Mesenchymal stem cell (in vitro differentiated cells and primary cell): ENCODE measurements at regions not wholly inside any gene's neighbourhood (a gene's known extent, or its start where the extent isn't known, plus 50 kb on each side); places are given as distances from the start of the nearest gene placed in this dataset.

Experiments used
- DNase-seq: peaks from one replicate; pipeline ENCODE4 v3.0.0-alpha.2; 2013
- H2AFZ ChIP-seq: one replicate; pipeline ENCODE4 v1.6.1; 2013; ENCODE audit warnings: low read depth, mild to moderate bottlenecking, control low read depth, inconsistent platforms, low read length, moderate library complexity
- H2AK5ac ChIP-seq: 2 replicates; pipeline ENCODE4 v1.6.1; 2013; ENCODE audit warnings: low read length, moderate library complexity, mild to moderate bottlenecking, inconsistent platforms; ENCODE audit not compliant: severe bottlenecking
- H2BK120ac ChIP-seq: one replicate; pipeline ENCODE4 v1.6.1; 2013; ENCODE audit warnings: low read depth, mild to moderate bottlenecking, inconsistent platforms, low read length, moderate library complexity
- H2BK12ac ChIP-seq, 2 experiments: one replicate each; pipeline ENCODE4 v1.6.1; 2013; ENCODE audit warnings: inconsistent platforms in 2 of 2, low read length in 2 of 2, mild to moderate bottlenecking in 2 of 2, moderate library complexity in 2 of 2, control low read depth in 1 of 2
- H2BK15ac ChIP-seq: one replicate; pipeline ENCODE4 v1.6.1; 2013; ENCODE audit warnings: mild to moderate bottlenecking, low read depth, inconsistent platforms; ENCODE audit not compliant: poor library complexity, severe bottlenecking
- H2BK5ac ChIP-seq: 2 replicates; pipeline ENCODE4 v1.6.1; 2013; ENCODE audit warnings: low read depth, mild to moderate bottlenecking, low read length, control low read depth, inconsistent platforms; ENCODE audit not compliant: poor library complexity, severe bottlenecking
- H3K14ac ChIP-seq, 2 experiments: one replicate each; pipeline ENCODE4 v1.6.1; 2013; ENCODE audit warnings: inconsistent platforms in 2 of 2, low read length in 2 of 2, control low read depth in 1 of 2, mild to moderate bottlenecking in 1 of 2, moderate library complexity in 1 of 2
- H3K18ac ChIP-seq, 2 experiments: one replicate each; pipeline ENCODE4 v1.6.1; 2013; ENCODE audit warnings: inconsistent platforms in 2 of 2, low read length in 2 of 2, control low read depth in 1 of 2, low read depth in 1 of 2, mild to moderate bottlenecking in 1 of 2
- H3K23ac ChIP-seq, 2 experiments: one replicate each; pipeline ENCODE4 v1.6.1; 2013; ENCODE audit warnings: inconsistent platforms in 2 of 2, low read length in 2 of 2, mild to moderate bottlenecking in 2 of 2, moderate library complexity in 2 of 2, control low read depth in 1 of 2
- H3K27ac ChIP-seq: 2 replicates; pipeline ENCODE4 v1.5.1; 2013; ENCODE audit warnings: mild to moderate bottlenecking, moderate library complexity, low read length, control low read depth, inconsistent platforms; ENCODE audit not compliant: poor library complexity, severe bottlenecking
- H3K27me3 ChIP-seq, 2 experiments: 2 replicates each; pipeline versions ENCODE4 v1.6.1 to v1.7.0; 2013; ENCODE audit warnings: low read length in 2 of 2, mild to moderate bottlenecking in 2 of 2, moderate library complexity in 2 of 2, control low read depth in 1 of 2, inconsistent platforms in 1 of 2; ENCODE audit not compliant: control insufficient read depth in 1 of 2, insufficient read depth in 1 of 2
- H3K36me3 ChIP-seq, 2 experiments: 2 replicates each; pipeline versions ENCODE4 v1.6.1 to v1.7.0; 2013; ENCODE audit warnings: low read length in 2 of 2, control low read depth in 1 of 2, inconsistent platforms in 1 of 2, low read depth in 1 of 2, mild to moderate bottlenecking in 1 of 2; ENCODE audit not compliant: insufficient read depth in 2 of 2, control insufficient read depth in 1 of 2
- H3K4ac ChIP-seq, 2 experiments: one replicate each; pipeline ENCODE4 v1.6.1; 2013; ENCODE audit warnings: inconsistent platforms in 2 of 2, low read length in 2 of 2, mild to moderate bottlenecking in 2 of 2, moderate library complexity in 2 of 2, control low read depth in 1 of 2, low read depth in 1 of 2
- H3K4me1 ChIP-seq: 2 replicates; pipeline ENCODE4 v1.6.1; 2013; ENCODE audit warnings: low read depth, low read length, control low read depth; ENCODE audit not compliant: control insufficient read depth, insufficient read depth
- H3K4me2 ChIP-seq: 2 replicates; pipeline ENCODE4 v1.6.1; 2013; ENCODE audit warnings: low read length, mild to moderate bottlenecking, inconsistent platforms; ENCODE audit not compliant: poor library complexity, severe bottlenecking
- H3K4me3 ChIP-seq, 2 experiments: 2 replicates each; pipeline versions ENCODE4 v1.5.1 to v1.7.0; 2013; ENCODE audit warnings: low read length in 2 of 2, mild to moderate bottlenecking in 2 of 2, control low read depth in 1 of 2, low read depth in 1 of 2; ENCODE audit not compliant: insufficient read depth in 1 of 2
- H3K79me1 ChIP-seq: replicated peaks from 2 replicates; pipeline ENCODE4 v1.6.1; 2013; ENCODE audit warnings: mild to moderate bottlenecking, control low read depth, low read length, inconsistent platforms; ENCODE audit not compliant: poor library complexity, severe bottlenecking
- H3K9ac ChIP-seq: 2 replicates; pipeline ENCODE4 v1.7.0; 2013; ENCODE audit warnings: mild to moderate bottlenecking, low read length, moderate library complexity
- H3K9me3 ChIP-seq: 2 replicates; pipeline ENCODE4 v1.7.0; 2013; ENCODE audit warnings: mild to moderate bottlenecking, low read length; ENCODE audit not compliant: control insufficient read depth
- H4K8ac ChIP-seq: one replicate; pipeline ENCODE4 v1.6.1; 2013; ENCODE audit warnings: inconsistent platforms, mild to moderate bottlenecking, low read length, moderate library complexity
- H4K91ac ChIP-seq: one replicate; pipeline ENCODE4 v1.6.1; 2013; ENCODE audit warnings: mild to moderate bottlenecking, low read length, inconsistent platforms
- WGBS: methylation state at CpG from one replicate; pipeline ENCODE4 v1.1.7; 2013; ENCODE audit warnings: mixed read lengths; 5-methylcytosine and 5-hydroxymethylcytosine counted together

- Histone ChIP-seq H3K79me1 (no peaks in the 10 kb centered on the region), H2AK5ac (no peak overlapping the region), H4K91ac (no peak overlapping the region), H3K4me3 (no peak overlapping the region), H3K4ac (no peak overlapping the region), H2BK12ac (no peak overlapping the region), H3K9me3 (no peaks in the 10 kb centered on the region), H3K36me3 (no peaks in the 10 kb centered on the region), H3K27ac (no peak overlapping the region), H4K8ac (no peak overlapping the region), H3K27me3 (no peaks in the 10 kb centered on the region), H2BK120ac (no peak overlapping the region), H2BK15ac (no peak overlapping the region), H2AFZ (no peak overlapping the region), H3K14ac (no peak overlapping the region), H3K4me1 (no peaks in the 10 kb centered on the region), H3K4me2 (no peak overlapping the region), H3K23ac (no peak overlapping the region), H3K9ac (no peak overlapping the region), H3K18ac (no peak overlapping the region), H2BK5ac (no peak overlapping the region)
- WGBS: 94% methylated on average over 3 of the region's 3 CpGs
- no peak for DNase-seq
Measured at GRCh38 chr2:149789549-149789948, 202.0 kb upstream of the MMADHC start.

- no peak overlapping the region for H3K23ac ChIP-seq
- H2BK120ac ChIP-seq: no peak overlapping the region
- H2BK15ac ChIP-seq: peak overlapping the region; percentile 2
- no peak for DNase-seq
- no peak overlapping the region for H3K4me2 ChIP-seq
- no peak overlapping the region for H4K8ac ChIP-seq
- H3K9ac ChIP-seq: no peak overlapping the region
- H2BK5ac ChIP-seq: no peak overlapping the region
- H3K79me1 ChIP-seq: no peaks in the 10 kb centered on the region
- no peak overlapping the region for H3K4me3 ChIP-seq
- H2AK5ac ChIP-seq: no peak overlapping the region
- no peaks in the 10 kb centered on the region for H3K4me1 ChIP-seq
- no peak overlapping the region for H3K18ac ChIP-seq
- no peaks in the 10 kb centered on the region for H3K9me3 ChIP-seq
- H3K36me3 ChIP-seq: no peaks in the 10 kb centered on the region
- no peak overlapping the region for H2AFZ ChIP-seq
- WGBS: 100% methylated on average over 1 of the region's 1 CpG
- H3K4ac ChIP-seq: no peak overlapping the region
- H3K14ac ChIP-seq: no peak overlapping the region
- H2BK12ac ChIP-seq: no peak overlapping the region
- no peaks in the 10 kb centered on the region for H3K27me3 ChIP-seq
- H3K27ac ChIP-seq: no peak overlapping the region
- no peak overlapping the region for H4K91ac ChIP-seq
Measured at GRCh38 chr2:149787206-149787605, 199.6 kb upstream of the MMADHC start.

- no peaks in the 10 kb centered on the region for H3K4me1 ChIP-seq
- no peak overlapping the region for H3K4me2 ChIP-seq
- H3K9me3 ChIP-seq: no peaks in the 10 kb centered on the region
- H3K27me3 ChIP-seq: no peaks in the 10 kb centered on the region
- H3K27ac ChIP-seq: no peak overlapping the region
- no peak overlapping the region for H3K23ac ChIP-seq
- DNase-seq: no peak
- H2BK15ac ChIP-seq: no peak overlapping the region
- no peak overlapping the region for H3K4ac ChIP-seq
- H2AFZ ChIP-seq: no peak overlapping the region
- no peak overlapping the region for H3K4me3 ChIP-seq
- no peak overlapping the region for H3K14ac ChIP-seq
- H2BK5ac ChIP-seq: no peak overlapping the region
- H4K91ac ChIP-seq: no peak overlapping the region
- no peak overlapping the region for H2BK120ac ChIP-seq
- no peaks in the 10 kb centered on the region for H3K79me1 ChIP-seq
- H4K8ac ChIP-seq: no peak overlapping the region
- no peaks in the 10 kb centered on the region for H3K36me3 ChIP-seq
- no peak overlapping the region for H3K18ac ChIP-seq
- no peak overlapping the region for H2AK5ac ChIP-seq
- no peak overlapping the region for H2BK12ac ChIP-seq
- 96% methylated on average over 1 of the region's 1 CpG for WGBS
- no peak overlapping the region for H3K9ac ChIP-seq
Measured at GRCh38 chr2:149783284-149783683, 195.7 kb upstream of the MMADHC start.

GRCh38 chr2:149782572-149782971, 195.0 kb upstream of the MMADHC start:
- H3K18ac ChIP-seq: no peak overlapping the region
- no peaks in the 10 kb centered on the region for H3K4me1 ChIP-seq
- H3K4ac ChIP-seq: no peak overlapping the region
- no peak overlapping the region for H3K4me3 ChIP-seq
- no peaks in the 10 kb centered on the region for H3K9me3 ChIP-seq
- no peak overlapping the region for H2AK5ac ChIP-seq
- H3K9ac ChIP-seq: no peak overlapping the region
- no peak overlapping the region for H2BK5ac ChIP-seq
- H3K23ac ChIP-seq: no peak overlapping the region
- no peak overlapping the region for H2BK12ac ChIP-seq
- no peaks in the 10 kb centered on the region for H3K36me3 ChIP-seq
- H3K27me3 ChIP-seq: no peaks in the 10 kb centered on the region
- H4K8ac ChIP-seq: no peak overlapping the region
- H2BK15ac ChIP-seq: no peak overlapping the region
- H3K4me2 ChIP-seq: no peak overlapping the region
- no peak overlapping the region for H3K27ac ChIP-seq
- H2AFZ ChIP-seq: no peak overlapping the region
- H3K14ac ChIP-seq: no peak overlapping the region
- H4K91ac ChIP-seq: no peak overlapping the region
- H2BK120ac ChIP-seq: no peak overlapping the region
- no peaks in the 10 kb centered on the region for H3K79me1 ChIP-seq
- 100% methylated on average over 1 of the region's 1 CpG for WGBS
- no peak for DNase-seq
